ENCODE measurements at regions not wholly inside any gene's neighbourhood (a gene's known extent, or its start where the extent isn't known, plus 50 kb on each side); places are given as distances from the start of the nearest gene placed in this dataset.

- TF ChIP-seq CTCF (conservative IDR thresholded peaks at IDR 0.05) (no peak), EZH2 (IDR thresholded peaks at IDR 0.05; ENCODE audit: low read depth) (no peak)
Observed at GRCh38 chr4:107314156-107314555, 278.0 kb upstream of the DKK2 start.
